GM19099 (cell line): ENCODE measurements at regions not wholly inside any gene's neighbourhood (a gene's known extent, or its start where the extent isn't known, plus 50 kb on each side); places are given as distances from the start of the nearest gene placed in this dataset.

Source experiments
- POLR2A ChIP-seq: IDR thresholded peaks from 3 replicates; pipeline ENCODE4 v1.6.1; 2011; ENCODE audit warnings: low read depth; ENCODE audit not compliant: insufficient read length; ENCODE audit errors: extremely low read depth

DNA sequence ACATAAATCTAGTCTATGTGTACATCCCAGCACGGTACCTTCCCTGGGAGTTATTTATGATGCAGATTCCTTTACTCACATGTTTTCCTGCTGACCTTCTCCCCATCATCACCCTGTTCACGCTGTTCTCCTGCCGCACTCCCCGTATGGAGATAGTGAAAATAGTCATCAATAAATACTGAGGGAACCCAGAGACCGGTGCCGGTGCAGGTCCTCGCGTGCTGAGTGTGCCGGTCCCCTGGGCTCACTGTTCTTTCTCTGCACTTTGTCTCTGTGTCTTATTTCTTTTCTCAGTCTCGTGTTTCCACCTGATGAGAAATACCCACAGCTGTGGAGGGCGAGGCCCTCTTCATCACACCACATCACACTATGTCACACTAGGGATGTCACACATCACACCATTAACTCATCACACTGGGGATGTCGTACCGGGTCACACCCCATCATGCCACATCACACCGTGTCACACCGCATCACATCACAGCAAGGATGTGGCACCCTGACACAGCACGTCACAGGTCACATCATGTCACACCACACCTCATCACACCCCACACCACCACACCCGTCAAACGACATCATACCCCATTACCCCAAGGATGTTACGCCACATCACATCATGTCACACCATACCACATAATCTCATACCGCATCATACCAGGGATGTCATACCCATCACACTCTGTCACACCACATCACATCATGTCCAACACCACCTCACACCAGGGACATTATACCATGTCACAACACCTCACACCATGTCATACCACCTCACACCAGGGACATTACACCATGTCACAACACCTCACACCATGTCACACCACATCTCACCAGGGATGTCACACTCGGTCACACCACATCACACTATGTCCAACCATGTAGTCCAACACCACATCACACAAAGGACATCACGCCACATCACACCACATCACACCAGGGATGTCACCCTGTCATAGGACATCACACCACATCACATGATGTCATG is 207.0 kb downstream of the TMEM121 start:
- TF ChIP-seq POLR2A: no peak

DNA sequence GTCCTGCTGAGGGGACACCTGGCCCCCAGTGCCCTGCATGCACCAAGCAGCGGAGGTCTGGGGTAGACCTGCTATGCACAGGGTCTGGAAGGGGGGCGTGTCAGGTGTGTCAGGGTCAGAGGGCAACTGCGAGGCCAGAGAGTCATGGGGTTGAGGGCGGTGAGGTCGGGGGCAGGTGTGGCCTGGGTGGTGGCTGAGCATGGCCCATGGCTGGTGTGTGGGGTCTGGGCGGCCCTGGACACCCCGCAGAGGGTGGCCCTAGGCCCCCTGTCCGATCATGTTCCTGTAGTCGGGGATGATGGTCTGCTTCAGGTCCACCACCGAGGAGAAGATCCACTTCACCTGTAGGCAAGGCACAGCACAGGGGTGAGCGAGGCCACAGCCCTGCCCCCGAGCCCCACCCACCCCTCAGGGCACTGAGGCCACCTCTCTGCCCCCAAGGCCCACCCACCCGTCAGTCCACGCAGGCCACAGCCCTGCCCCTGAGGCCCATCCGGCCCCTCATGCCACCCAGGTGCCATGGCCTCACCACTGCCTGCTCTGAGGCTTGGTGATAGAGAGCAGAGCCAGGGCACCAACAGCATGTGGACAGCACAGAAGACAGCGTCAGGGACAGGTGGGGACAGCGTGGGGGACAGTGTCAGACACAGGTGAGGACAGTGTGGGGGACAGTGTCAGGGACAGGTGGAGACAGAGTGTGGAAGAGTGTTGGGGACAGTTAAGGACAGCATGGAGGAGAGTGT is 211.3 kb downstream of the TMEM121 start:
- TF ChIP-seq POLR2A: no peak

DNA sequence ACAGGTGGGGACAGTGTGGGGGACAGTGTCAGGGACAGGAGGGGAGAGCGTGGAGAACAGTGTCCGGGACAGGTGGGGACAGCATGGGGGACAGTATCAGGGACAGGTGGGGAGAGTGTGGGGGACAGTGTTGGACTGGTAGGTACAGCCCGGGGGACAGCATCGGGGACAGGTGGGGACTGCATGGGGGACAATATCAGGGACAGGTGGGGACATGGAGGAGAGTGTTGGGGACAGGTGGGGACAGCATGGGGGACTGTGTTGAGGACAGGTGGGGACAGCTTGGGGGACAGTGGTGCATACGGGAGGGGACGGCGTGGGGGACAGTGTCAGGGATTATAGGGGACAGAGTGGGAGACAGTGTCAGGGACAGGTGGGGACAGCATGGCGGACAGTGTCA is 212.3 kb downstream of the TMEM121 start:
- TF ChIP-seq POLR2A: peak; percentile 36

- peak; percentile 48 for TF ChIP-seq POLR2A
Measured at GRCh38 chr14:105739331-105740102, 213.1 kb downstream of the TMEM121 start.

GRCh38 chr14:105740272-105740671 is 213.9 kb downstream of the TMEM121 start:
- peak; percentile 12 for TF ChIP-seq POLR2A

DNA sequence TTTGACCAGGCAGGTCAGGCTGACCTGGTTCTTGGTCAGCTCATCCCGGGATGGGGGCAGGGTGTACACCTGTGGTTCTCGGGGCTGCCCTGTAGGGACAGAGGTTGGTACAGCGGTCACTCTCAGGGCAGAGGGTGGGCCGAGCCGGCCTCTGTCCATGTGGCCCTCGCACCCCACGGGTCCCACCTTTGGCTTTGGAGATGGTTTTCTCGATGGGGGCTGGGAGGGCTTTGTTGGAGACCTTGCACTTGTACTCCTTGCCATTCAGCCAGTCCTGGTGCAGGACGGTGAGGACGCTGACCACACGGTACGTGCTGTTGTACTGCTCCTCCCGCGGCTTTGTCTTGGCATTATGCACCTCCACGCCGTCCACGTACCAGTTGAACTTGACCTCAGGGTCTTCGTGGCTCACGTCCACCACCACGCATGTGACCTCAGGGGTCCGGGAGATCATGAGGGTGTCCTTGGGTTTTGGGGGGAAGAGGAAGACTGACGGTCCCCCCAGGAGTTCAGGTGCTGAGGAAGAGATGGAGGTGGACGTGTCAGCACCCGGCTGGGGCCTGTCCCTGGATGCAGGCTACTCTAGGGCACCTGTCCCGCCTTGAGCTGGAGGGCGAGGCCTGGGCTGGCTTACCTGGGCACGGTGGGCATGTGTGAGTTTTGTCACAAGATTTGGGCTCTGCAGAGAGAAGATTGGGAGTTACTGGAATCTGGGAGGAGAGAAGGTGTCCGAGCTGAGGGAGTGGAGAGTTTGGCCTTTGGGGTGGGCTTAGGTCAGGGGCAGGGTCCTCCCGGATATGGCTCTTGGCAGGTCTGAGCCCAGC is 215.5 kb downstream of the TMEM121 start:
- peak; percentile 52 for TF ChIP-seq POLR2A

DNA sequence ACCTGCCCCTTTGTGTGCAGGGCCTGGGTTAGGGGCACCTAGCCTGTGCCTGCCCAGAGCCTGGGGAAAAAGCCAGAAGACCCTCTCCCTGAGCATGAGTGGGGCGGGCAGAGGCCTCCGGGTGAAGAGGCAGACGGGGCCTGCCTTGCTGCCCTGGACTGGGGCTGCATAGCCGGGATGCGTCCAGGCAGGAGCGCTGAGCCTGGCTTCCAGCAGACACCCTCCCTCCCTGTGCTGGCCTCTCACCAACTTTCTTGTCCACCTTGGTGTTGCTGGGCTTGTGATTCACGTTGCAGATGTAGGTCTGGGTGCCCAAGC is 216.1 kb downstream of the TMEM121 start:
- TF ChIP-seq POLR2A: no peak

GRCh38 chr14:105744213-105744787 is 217.9 kb downstream of the TMEM121 start:
- TF ChIP-seq POLR2A: peak; percentile 3

DNA sequence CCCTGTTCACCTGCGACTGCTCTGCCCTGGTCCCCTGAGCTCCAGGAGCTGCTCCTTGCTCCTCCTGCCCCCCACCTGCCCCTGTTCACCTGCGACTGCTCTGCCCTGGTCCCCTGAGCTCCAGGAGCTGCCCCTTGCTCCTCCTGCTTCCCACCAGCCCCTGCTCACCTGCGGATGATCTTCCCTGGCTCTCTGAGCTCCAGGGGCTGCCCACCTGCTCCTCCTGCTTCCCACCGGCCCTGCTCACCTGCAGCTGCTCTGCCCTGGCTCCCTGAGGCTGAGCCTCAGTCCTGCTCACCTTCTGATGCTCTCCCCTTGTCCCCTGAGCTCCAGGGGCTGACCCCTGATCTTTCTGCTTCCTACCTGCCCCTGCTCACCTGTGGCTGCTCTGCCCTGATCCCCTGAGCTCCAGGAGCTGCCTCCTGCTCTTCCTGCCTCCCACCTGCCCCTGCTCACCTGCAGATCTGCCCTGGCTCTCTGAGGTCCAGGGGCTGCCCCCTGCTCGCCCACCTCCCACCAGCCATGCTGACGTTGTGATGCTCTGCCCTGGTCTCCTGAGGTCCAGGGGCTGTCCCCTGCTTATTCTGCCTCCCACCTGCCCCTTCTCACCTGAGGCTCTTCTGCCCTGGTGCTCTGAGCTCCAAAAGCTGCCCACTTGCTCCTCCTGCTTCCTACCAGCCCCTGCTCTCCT is 219.2 kb downstream of the TMEM121 start:
- TF ChIP-seq POLR2A: no peak

- no peak for TF ChIP-seq POLR2A
Measured at GRCh38 chr14:105746124-105746514, 219.7 kb downstream of the TMEM121 start.

- TF ChIP-seq POLR2A: no peak
Measured at GRCh38 chr14:105748204-105748578, 221.8 kb downstream of the TMEM121 start.

GRCh38 chr14:105760691-105761344 is 234.4 kb downstream of the TMEM121 start:
- TF ChIP-seq POLR2A: no peak

- no peak for TF ChIP-seq POLR2A
Measured at GRCh38 chr14:105761842-105762241, 235.5 kb downstream of the TMEM121 start.
